ENCODE measurements at regions not wholly inside any gene's neighbourhood (a gene's known extent, or its start where the extent isn't known, plus 50 kb on each side); places are given as distances from the start of the nearest gene placed in this dataset.

- ChIA-PET RAD21 (ENCODE audit: unreplicated experiment) (no interaction called here), CTCF (no interaction called here), SMC1A (ENCODE audit: uncharacterized antibody, unreplicated experiment) (no interaction called here), POLR2A (no interaction called here)
- Histone ChIP-seq H3K4me2 (ENCODE audit: control insufficient read depth, insufficient read depth) (no peak overlapping the region), H2AFZ (ENCODE audit: control insufficient read depth, low read depth, low read length) (no peak overlapping the region), H3K27ac (ENCODE audit: control insufficient read depth, insufficient read depth) (no peak overlapping the region), H3K36me3 (ENCODE audit: control insufficient read depth in 2 of 2, insufficient read depth in 2 of 2, low read length in 1 of 2) (no peaks in the 10 kb centered on the region), H4K20me1 (ENCODE audit: control insufficient read depth, insufficient read depth) (no peaks in the 10 kb centered on the region), H3K9ac (ENCODE audit: control insufficient read depth, insufficient read depth, low read length) (no peak overlapping the region), H3K4me1 (ENCODE audit: control insufficient read depth, insufficient read depth, low read length) (no peaks in the 10 kb centered on the region), H3K9me3 (replicated peaks; ENCODE audit: control insufficient read depth, insufficient read depth, low read length) (no peaks in the 10 kb centered on the region), H3K27me3 (replicated peaks in 1 of 2; ENCODE audit: control insufficient read depth in 2 of 2, insufficient read depth in 2 of 2, low read length in 1 of 2) (no peaks in the 10 kb centered on the region; a peak in 1 of 4 replicates), H3K4me3 (no peak overlapping the region), H3K79me2 (ENCODE audit: control insufficient read depth, insufficient read depth, low read length) (no peaks in the 10 kb centered on the region)
- DNase-seq (ENCODE audit: low read depth, low spot score) = no peak
- intact Hi-C loops (cut with micrococcal nuclease; ENCODE audit: unreplicated experiment) (no loop called here), in situ Hi-C loops (cut with MboI) (no loop called here)
- no TSS peak for BruUV-seq (replicated peaks)
- TF ChIP-seq FOS (IDR thresholded peaks at IDR 0.05; ENCODE audit: borderline replicate concordance, extremely low read depth, insufficient read length) = no peak
- TF ChIP-seq MTA2 (IDR thresholded peaks at IDR 0.05; ENCODE audit: low read depth) = no peak
- no peak for TF ChIP-seq USF1 (IDR thresholded peaks at IDR 0.05; ENCODE audit: borderline replicate concordance, extremely low read length, insufficient read depth, low read depth, low read length)
- TF ChIP-seq ZNF207 (IDR thresholded peaks at IDR 0.05; ENCODE audit: borderline replicate concordance) = no peak
- no peak for TF ChIP-seq SKIL (IDR thresholded peaks at IDR 0.05; ENCODE audit: low read depth, poor library complexity, severe bottlenecking)
- no peak for TF ChIP-seq NFYA (IDR thresholded peaks at IDR 0.05; ENCODE audit: borderline replicate concordance, low read depth, low read length)
- no peak for TF ChIP-seq PAX8 (IDR thresholded peaks at IDR 0.05)
- FAIRE-seq = no peak
- no peak for ATAC-seq
Observed at GRCh38 chr1:219751870-219752507, 139.1 kb upstream of the ZC3H11B start.

Measured in GM12878 (cell line).